OCI-LY7 (cell line): ENCODE measurements at regions not wholly inside any gene's neighbourhood (a gene's known extent, or its start where the extent isn't known, plus 50 kb on each side); places are given as distances from the start of the nearest gene placed in this dataset.
"Not testable (repeated sequence)": the region's sequence is repeated elsewhere in the genome, so short reads cannot be mapped to it uniquely, and the experiment has no call there.

ENCODE experiments used
- BruUV-seq: library from RNA; stranded (reverse); fragments of 400-500 nt; replicated peaks from 2 replicates; lab custom pipeline; 2021; lab: Mats Ljungman, UMichigan
- CTCF ChIA-PET: fragments of 300-600 bp; sonication (Branson Sonifier 250); formaldehyde crosslinking; loops from one replicate; lab custom pipeline; 2022; ENCODE audit warnings: antibody characterized with exemption; ENCODE audit not compliant: unreplicated experiment; lab: Charles Lee
- POLR2A ChIA-PET: fragments of 300-600 bp; sonication (Branson Sonifier 250); formaldehyde crosslinking; loops from one replicate; lab custom pipeline; 2022; ENCODE audit warnings: antibody characterized with exemption; lab: Charles Lee
- DNase-seq: peaks from one replicate; pipeline ENCODE4 v3.0.0-alpha.2; 2015; ENCODE audit warnings: low spot score
- H2AFZ ChIP-seq: fragments of 200-600 bp; sonication (generic), shearing (Covaris generic); 2 replicates; pipeline ENCODE4 v1.6.1; 2014; ENCODE audit warnings: mild to moderate bottlenecking, antibody characterized with exemption, low read length, moderate library complexity
- H3K27ac ChIP-seq: fragments of 200-600 bp; sonication (generic); 2 replicates; pipeline ENCODE4 v1.5.1; 2014; ENCODE audit warnings: mixed run types, low read depth, mild to moderate bottlenecking, moderate library complexity, low read length, inconsistent platforms; ENCODE audit not compliant: poor library complexity, severe bottlenecking
- H3K36me3 ChIP-seq: fragments of 200-600 bp; sonication (generic); 2 replicates; pipeline ENCODE4 v1.6.1; 2014; ENCODE audit warnings: mild to moderate bottlenecking, antibody characterized with exemption, low read length, moderate library complexity, mixed read lengths; ENCODE audit not compliant: insufficient read depth
- H3K4me1 ChIP-seq: fragments of 200-600 bp; sonication (generic); 2 replicates; pipeline ENCODE4 v1.5.1; 2014; ENCODE audit warnings: mild to moderate bottlenecking, low read length; ENCODE audit not compliant: insufficient read depth, poor library complexity, severe bottlenecking
- H3K4me2 ChIP-seq: fragments of 200-600 bp; sonication (generic); 2 replicates; pipeline ENCODE4 v1.6.1; 2014; ENCODE audit warnings: mild to moderate bottlenecking, low read length
- H3K4me3 ChIP-seq: fragments of 200-600 bp; sonication (generic); 2 replicates; pipeline ENCODE4 v1.5.1; 2014; ENCODE audit warnings: mild to moderate bottlenecking, low read depth, low read length; ENCODE audit not compliant: poor library complexity, severe bottlenecking
- H3K79me2 ChIP-seq: fragments of 200-600 bp; sonication (generic); 2 replicates; pipeline ENCODE4 v1.6.1; 2016; ENCODE audit warnings: low read depth, mild to moderate bottlenecking, low read length, moderate library complexity, mixed read lengths; ENCODE audit not compliant: insufficient read depth
- H3K9me2 ChIP-seq: fragments of 200-600 bp; sonication (generic); 2 replicates; pipeline ENCODE4 v1.6.1; 2016; ENCODE audit warnings: mild to moderate bottlenecking, low read length, mixed read lengths; ENCODE audit not compliant: insufficient read depth
- H3K9me3 ChIP-seq: fragments of 200-600 bp; sonication (generic); 2 replicates; pipeline ENCODE4 v1.6.1; 2014; ENCODE audit warnings: mild to moderate bottlenecking, mixed run types, low read length, mixed read lengths
- H4K20me1 ChIP-seq: fragments of 200-600 bp; sonication (generic); 2 replicates; pipeline ENCODE4 v1.6.1; 2014; ENCODE audit warnings: mild to moderate bottlenecking, antibody characterized with exemption, low read length, moderate library complexity, mixed read lengths; ENCODE audit not compliant: insufficient read depth
- EZH2phosphoT487 ChIP-seq: fragments of 200-600 bp; sonication (generic); IDR thresholded peaks from 2 replicates; pipeline ENCODE4 v1.6.1; 2018; ENCODE audit warnings: low read depth, borderline replicate concordance, mild to moderate bottlenecking, mixed run types, antibody characterized with exemption, low read length, moderate library complexity, mixed read lengths
- intact Hi-C: fragments of 100-400 bp; cut with micrococcal nuclease; formaldehyde crosslinking; loops from one replicate; pipeline ENCODE4 v1.10.0; 2022; ENCODE audit not compliant: unreplicated experiment
- TF ChIP-seq, protein P1 (sequence below): fragments of 200-600 bp; sonication (generic); conservative IDR thresholded peaks from 2 replicates; pipeline ENCODE4 v1.5.1; 2014; ENCODE audit warnings: mild to moderate bottlenecking, antibody characterized with exemption, low read length, moderate library complexity, mixed read lengths

DNA sequence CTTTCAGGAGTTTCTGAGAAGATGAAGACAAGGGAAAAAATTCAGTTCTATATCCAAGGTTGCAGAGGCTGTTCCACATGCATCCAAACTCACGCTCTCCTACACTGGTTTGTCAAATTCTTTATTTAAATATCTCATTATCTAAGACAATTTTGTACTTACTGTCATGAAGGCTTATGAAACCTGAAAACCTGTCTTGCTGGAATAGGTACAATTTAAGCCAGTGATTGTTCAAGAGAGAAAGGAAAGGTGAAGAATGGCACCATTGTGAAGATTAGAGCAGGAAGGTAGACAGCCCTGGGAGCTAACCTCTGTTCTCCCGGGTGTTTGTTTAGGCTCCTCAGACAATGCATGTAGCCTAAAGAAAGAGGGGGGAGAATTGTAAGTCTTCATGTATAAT, 315.1 kb upstream of the PRKD1 start:
- H3K9me2 ChIP-seq: no peaks in the 10 kb centered on the region
- H3K27ac ChIP-seq: no peak overlapping the region
- H3K36me3 ChIP-seq: no peaks in the 10 kb centered on the region
- no peak for DNase-seq
- H4K20me1 ChIP-seq: no peaks in the 10 kb centered on the region
- CTCF ChIA-PET: no interaction called here
- POLR2A ChIA-PET: no interaction called here
- H3K4me3 ChIP-seq: no peak overlapping the region
- no peaks in the 10 kb centered on the region for H3K4me1 ChIP-seq
- no peak overlapping the region for H3K4me2 ChIP-seq
- no peak overlapping the region for H2AFZ ChIP-seq
- TF ChIP-seq, protein P1, sequence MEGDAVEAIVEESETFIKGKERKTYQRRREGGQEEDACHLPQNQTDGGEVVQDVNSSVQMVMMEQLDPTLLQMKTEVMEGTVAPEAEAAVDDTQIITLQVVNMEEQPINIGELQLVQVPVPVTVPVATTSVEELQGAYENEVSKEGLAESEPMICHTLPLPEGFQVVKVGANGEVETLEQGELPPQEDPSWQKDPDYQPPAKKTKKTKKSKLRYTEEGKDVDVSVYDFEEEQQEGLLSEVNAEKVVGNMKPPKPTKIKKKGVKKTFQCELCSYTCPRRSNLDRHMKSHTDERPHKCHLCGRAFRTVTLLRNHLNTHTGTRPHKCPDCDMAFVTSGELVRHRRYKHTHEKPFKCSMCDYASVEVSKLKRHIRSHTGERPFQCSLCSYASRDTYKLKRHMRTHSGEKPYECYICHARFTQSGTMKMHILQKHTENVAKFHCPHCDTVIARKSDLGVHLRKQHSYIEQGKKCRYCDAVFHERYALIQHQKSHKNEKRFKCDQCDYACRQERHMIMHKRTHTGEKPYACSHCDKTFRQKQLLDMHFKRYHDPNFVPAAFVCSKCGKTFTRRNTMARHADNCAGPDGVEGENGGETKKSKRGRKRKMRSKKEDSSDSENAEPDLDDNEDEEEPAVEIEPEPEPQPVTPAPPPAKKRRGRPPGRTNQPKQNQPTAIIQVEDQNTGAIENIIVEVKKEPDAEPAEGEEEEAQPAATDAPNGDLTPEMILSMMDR: no peak
- no peak for TF ChIP-seq EZH2phosphoT487
- intact Hi-C loops: no loop called here
- H3K9me3 ChIP-seq: no peaks in the 10 kb centered on the region
- BruUV-seq: no TSS peak
- no peaks in the 10 kb centered on the region for H3K79me2 ChIP-seq

DNA sequence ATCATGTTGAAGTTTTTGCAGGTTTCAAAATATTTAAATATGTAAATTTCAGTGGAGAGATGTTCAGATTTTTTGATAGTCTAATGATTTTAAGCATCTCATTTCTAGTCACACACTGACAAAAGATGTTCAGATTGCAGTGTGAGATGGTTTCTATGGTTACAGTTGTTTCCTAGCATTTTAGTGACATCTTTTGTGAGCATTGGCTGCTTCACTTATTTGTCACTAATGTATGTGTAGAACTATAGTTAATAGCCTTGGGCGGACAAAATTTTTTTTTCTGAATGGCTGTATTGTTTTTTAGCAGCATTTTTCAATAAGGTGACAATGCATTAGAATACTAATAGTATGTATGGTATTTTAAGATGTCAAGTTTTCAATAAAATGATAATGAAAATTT, 315.6 kb upstream of the PRKD1 start:
- Histone ChIP-seq H3K27ac (no peak overlapping the region), H3K4me1 (no peaks in the 10 kb centered on the region), H3K36me3 (no peaks in the 10 kb centered on the region), H4K20me1 (no peaks in the 10 kb centered on the region), H3K4me2 (no peak overlapping the region), H3K9me3 (no peaks in the 10 kb centered on the region), H2AFZ (no peak overlapping the region), H3K9me2 (no peaks in the 10 kb centered on the region), H3K4me3 (no peak overlapping the region), H3K79me2 (no peaks in the 10 kb centered on the region)
- ChIA-PET CTCF (no interaction called here), POLR2A (no interaction called here)
- BruUV-seq: no TSS peak
- TF ChIP-seq, protein P1: no peak
- no peak for TF ChIP-seq EZH2phosphoT487
- intact Hi-C loops: no loop called here
- DNase-seq: no peak

DNA sequence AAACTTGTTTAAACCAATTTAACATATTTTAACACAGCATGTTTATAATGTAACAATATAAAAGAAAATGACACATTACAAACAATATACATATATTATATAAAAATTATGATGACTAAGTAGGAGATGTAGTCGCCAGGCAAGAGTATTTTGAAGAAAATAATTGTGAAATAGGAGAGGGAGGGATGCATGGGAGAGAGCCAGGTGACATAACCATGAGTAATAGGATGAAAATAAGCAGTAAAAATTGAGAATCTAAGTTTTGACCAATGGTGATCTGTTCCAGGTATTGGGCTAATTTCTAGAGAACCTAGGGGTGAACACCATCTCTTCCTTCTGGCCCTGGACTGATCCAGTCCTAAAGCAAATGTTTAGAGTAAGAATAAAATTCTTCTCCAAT, 315.2 kb upstream of the G2E3 start:
- CTCF ChIA-PET: no interaction called here
- intact Hi-C loops: no loop called here
- DNase-seq: no peak

DNA sequence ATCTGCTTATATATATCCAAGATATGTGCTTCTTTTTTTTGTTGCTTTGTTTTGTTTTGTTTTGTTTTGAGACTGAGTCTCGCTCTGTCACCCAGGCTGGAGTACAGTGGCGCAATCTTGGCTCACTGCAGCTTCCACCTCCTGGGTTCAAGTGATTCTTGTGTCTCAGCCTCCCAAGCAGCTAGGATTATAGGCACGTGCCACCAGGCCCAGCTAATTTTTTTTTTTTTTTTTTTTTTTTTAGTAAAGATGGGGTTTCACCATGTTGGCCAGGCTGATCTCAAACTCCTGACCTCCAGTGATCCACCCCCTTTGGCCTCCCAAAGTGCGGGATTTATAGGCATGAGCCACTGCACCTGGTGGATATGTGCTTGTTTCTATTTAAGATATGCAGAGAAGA, 314.6 kb upstream of the G2E3 start:
- H3K9me2 ChIP-seq, H3K27ac ChIP-seq, POLR2A ChIA-PET, DNase-seq, CTCF ChIA-PET, H3K79me2 ChIP-seq, BruUV-seq, H4K20me1 ChIP-seq, H3K9me3 ChIP-seq, H3K4me2 ChIP-seq, intact Hi-C loops, H3K36me3 ChIP-seq, H3K4me3 ChIP-seq, H3K4me1 ChIP-seq, H2AFZ ChIP-seq: not testable (repeated sequence)

More for the DNA sequence above, 315.2 kb upstream of the G2E3 start:
- Histone ChIP-seq H3K4me3 (no peak overlapping the region), H3K9me3 (no peaks in the 10 kb centered on the region), H2AFZ (no peak overlapping the region), H3K9me2 (no peaks in the 10 kb centered on the region), H4K20me1 (no peaks in the 10 kb centered on the region), H3K27ac (no peak overlapping the region), H3K36me3 (no peaks in the 10 kb centered on the region), H3K4me1 (no peaks in the 10 kb centered on the region), H3K79me2 (no peaks in the 10 kb centered on the region), H3K4me2 (no peak overlapping the region)
- POLR2A ChIA-PET: no interaction called here
- no TSS peak for BruUV-seq
- TF ChIP-seq, protein P1: no peak
- TF ChIP-seq EZH2phosphoT487: no peak
